Activated CD8-positive, alpha-beta memory T cell treated with anti-CD3 and anti-CD28 coated beads for 4 hours (primary cell): ENCODE measurements at regions not wholly inside any gene's neighbourhood (a gene's known extent, or its start where the extent isn't known, plus 50 kb on each side); places are given as distances from the start of the nearest gene placed in this dataset.

Experiments
- DNase-seq, 2 donors: peaks; one replicate each; pipeline ENCODE4 v3.0.0-alpha.2; 2020; ENCODE audit warnings: low read depth in 2 of 2

- no peak for DNase-seq
Measured at GRCh38 chr5:74156728-74157383, 483.7 kb downstream of the ENC1 start.

GRCh38 chr5:74155501-74155900, 485.0 kb downstream of the ENC1 start:
- no peak for DNase-seq

GRCh38 chr5:74154526-74154925, 486.0 kb downstream of the ENC1 start:
- DNase-seq, result no peak

DNA sequence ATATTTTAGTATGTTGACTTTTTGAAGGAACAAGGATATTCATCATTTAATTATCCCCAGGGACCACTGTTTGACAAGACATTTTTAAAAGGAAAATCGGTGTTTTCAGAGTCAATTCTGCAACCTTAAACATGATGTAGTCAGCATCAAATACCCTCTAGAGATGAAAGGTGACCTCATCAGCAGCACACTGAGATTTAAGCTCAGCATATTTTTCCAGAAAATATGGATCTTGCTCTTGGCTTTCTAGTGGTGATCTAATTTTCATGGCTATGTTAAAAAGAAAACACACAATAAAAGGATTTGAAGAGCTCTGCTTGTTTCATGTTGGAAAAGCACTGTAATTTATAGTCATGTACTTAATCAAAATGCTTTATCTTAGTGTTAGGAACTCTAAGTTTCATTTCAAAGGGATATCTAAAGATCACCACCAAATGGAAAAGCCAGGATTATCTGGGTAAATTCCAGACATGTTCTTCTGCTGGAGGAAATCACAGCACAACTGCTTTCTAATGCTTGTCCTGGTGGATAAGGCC, 487.2 kb downstream of the ENC1 start:
- no peak for DNase-seq

- DNase-seq, result no peak
Measured at GRCh38 chr5:74152625-74153254, 487.8 kb downstream of the ENC1 start.

DNA sequence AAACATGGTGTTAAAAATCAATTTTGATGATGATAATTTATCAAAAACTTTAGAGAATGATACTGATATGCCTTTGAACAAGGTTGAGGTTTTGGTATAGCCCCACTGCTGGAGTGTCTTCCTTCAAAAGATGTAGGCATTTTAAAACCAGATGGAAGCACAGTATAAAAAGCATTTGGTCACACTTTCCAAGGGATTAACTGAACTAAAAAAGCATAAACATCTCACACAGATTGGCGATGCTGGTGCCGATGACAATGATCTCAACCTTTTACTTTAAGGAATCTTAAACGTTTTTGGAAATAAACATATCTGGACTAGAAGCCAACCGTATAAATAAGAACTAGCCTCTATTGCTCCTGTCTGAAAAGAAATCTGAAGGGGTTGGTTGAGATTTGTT, 488.4 kb downstream of the ENC1 start:
- no peak for DNase-seq

GRCh38 chr5:74149395-74149794, 491.1 kb downstream of the ENC1 start:
- no peak for DNase-seq

DNA sequence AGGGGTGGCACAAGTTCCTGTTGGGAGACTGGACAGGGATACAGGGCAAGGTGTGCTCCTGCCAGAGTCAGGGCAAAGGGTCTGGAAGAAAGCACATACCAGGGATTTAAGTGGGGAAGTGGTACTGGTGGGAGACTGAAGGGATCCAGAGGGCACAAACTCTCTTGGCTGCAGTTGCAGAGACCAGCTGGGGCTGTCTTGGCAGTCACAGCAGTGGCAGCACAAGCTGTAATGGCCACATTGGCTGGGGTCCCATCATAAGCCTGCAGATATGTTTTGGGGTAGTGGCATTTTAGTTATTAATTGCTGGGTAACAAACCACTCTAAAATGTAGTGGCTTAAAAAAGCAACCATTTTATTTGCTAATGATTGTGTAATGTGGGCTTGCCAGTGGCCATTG, 492.2 kb downstream of the ENC1 start:
- DNase-seq, result no peak

DNA sequence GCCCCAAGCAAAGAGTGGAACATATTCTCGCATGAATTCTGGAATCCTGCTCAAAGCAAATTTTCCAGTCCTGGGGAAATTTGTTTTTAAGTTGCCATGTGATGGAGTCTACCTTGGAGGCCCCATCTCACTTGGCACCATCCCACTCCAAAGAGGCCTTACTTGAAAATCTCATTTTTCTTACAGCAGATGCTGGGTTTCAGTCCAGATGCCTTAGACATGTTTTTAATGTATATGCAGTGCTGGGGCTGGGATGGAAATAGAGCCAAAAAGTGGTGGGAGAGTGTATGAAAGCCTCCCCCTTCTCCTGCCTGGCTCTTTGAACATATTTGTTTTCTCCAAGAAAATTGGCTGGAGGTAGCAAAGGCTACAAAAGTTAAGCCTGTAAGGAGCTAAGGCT, 493.7 kb downstream of the ENC1 start:
- no peak for DNase-seq

DNA sequence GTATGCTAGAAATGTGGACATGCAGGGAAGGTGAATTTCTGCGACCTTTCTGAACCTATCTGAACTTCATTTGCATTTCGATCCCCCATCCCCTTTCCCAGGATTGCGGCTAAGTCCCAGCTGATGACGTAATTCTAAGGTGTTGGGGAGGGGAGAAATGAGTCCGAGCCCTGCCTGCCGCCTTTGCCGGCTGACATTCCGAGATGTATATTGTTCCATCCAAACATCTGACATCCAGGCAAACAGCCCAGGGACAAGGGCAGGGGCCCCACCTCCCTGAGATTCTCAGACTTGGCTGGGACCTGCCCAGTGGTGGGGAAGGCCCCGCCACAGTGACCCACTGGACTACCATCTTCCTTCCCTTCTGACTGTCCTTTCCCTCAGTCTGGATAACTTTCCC, 494.6 kb downstream of the ENC1 start:
- DNase-seq, result no peak

DNA sequence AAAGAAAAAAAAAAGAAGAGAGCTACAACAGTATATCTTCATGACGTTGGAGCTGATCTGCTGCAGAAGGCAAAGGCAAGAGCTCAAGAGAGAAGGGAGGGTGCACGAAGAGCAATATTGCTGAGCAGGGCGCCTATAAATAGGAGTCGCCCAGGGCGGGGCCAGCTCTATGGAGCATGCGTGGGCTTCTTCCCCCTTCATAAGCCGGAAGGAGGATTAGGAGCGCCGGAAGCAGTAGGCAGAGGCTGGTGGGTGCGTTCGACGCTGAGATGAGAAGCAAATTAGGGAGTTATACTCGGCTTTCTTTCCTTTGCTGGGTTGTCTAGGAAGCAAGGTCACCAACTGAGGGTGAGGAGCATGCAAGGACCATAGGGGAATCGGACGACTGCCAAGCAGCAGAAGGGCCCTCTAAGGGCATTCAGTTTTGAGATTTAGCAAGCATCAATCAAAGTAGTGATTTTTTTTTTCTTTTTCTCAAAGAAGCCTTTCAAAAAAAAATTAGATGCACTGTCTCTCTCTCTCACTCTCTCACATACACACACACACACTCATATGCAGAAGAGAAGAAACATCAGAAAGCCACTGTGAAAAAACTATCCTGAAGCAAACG, 496.7 kb downstream of the ENC1 start:
- DNase-seq, result no peak

GRCh38 chr5:74143151-74143550, 497.4 kb downstream of the ENC1 start:
- DNase-seq, result no peak

DNA sequence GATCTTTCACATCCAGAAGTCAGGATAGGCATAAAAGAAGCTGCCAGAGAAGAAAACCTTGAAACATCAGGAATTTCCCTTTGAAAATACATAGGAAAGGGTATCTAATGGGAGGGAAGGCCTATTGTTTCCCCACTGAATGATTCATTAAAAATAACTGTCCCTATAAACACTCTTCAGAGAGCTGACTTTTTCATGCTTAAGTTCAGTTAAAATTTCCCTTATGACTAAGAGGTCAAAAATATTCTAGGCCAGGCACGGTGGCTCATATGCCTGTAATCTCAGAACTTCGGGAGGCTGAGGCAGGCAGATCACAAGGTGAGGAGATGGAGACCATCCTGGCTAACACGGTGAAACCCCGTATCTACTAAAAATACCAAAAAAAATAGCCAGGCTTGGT, 499.5 kb downstream of the ENC1 start:
- DNase-seq, result no peak

GRCh38 chr5:74140409-74140808, 500.1 kb downstream of the ENC1 start:
- no peak for DNase-seq

DNA sequence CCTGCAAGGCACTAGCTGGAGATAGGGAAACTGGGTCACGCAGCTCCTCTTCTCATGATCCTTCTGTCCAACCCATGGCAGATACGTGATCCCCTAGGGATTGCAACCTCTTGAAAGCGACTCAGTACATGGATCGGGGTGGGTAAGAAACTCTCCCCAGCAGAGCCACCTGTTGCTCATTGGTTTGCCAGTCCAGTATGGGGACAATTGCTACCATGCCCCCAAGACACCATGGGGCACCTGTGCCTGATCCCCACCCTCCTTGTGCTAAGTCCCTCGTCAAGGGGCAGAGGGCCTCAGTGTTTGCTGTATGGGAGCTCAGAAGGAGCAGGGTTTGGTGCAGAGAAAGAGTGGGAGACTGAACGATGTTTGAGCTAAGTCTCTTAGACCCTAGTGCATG, 500.9 kb downstream of the ENC1 start:
- no peak for DNase-seq

- DNase-seq, result no peak
Measured at GRCh38 chr5:74138721-74139120, 501.8 kb downstream of the ENC1 start.

- no peak for DNase-seq
Measured at GRCh38 chr5:74136276-74136825, 504.2 kb downstream of the ENC1 start.

GRCh38 chr5:74135033-74135432, 505.5 kb downstream of the ENC1 start:
- DNase-seq, result no peak

DNA sequence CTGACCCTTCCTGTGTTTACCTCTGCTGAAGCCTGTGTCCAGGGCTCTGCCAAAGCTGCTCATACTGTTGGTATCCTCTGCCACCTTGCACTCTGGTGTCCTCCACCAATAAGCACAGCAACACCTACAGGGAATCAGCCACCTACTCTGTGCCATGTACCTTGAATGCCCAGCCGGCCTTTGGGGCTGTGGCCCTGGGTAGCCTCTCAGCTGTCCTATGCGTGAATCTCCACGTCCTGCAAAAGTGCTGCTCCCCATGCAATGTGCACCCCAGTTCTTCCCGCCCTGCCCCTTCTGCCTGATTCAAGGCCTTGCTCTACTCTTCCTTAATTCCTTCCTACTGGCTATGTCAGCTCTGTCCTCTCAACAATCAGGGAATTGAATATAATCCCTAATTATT, 506.5 kb downstream of the ARHGEF28 start:
- DNase-seq, result no peak

GRCh38 chr5:74131250-74131649, 505.3 kb downstream of the ARHGEF28 start:
- DNase-seq, result no peak

DNA sequence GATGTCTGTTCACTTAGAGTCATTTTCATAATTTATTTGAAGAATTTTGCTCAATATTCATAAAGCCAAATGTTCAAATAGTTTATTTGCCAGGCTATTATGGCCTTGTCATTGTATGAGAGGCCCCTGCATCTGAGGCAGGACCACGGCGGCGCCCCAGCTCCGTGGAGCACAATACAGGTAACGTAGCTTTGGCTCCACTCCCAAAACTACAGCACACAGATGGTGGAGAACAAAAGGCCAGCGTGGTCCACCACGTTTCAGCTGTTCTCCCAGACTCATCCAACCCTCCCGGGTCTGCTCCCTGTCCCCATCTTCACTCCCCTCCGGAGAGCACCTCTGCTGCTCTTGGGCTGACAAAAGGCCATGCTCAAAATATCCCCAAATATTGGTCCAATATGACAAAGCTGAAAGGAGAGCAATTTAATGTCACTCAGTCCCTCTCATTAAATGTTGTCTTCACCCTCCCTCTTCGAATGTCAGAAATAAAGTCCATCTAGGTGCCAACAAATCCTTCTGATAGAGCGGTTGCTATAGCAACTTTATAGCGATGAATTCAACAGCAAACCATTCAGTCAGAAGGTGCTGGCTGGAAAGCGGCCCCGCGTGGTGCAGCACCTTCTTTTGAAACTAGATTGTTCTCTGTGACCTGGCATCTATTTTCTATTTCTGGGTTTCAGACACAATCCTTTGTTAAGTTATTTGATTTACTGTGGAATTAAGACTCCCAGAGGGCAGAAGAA, 504.3 kb downstream of the ARHGEF28 start:
- DNase-seq, result no peak
